K562 (cell line): ENCODE measurements at regions not wholly inside any gene's neighbourhood (a gene's known extent, or its start where the extent isn't known, plus 50 kb on each side); places are given as distances from the start of the nearest gene placed in this dataset.

Source experiments
- CBX3 ChIP-seq, 2 experiments: IDR thresholded peaks; 1 replicate in 1 of 2; 2 replicates in 1 of 2; pipeline ENCODE4 v1.6.1; 2012; ENCODE audit warnings: inconsistent platforms in 2 of 2, low read length in 2 of 2, borderline replicate concordance in 1 of 2, control low read depth in 1 of 2
- HINFP ChIP-seq: fragments of 450-650 bp; conservative IDR thresholded peaks from 2 replicates; pipeline ENCODE4 v1.6.1; 2016; ENCODE audit warnings: missing genetic modification characterization, low read depth, mild to moderate bottlenecking, control low read depth, missing compliant biosample characterization
- HOMEZ ChIP-seq: fragments of 250-450 bp; sonication (Bioruptor Pico); IDR thresholded peaks from 2 replicates; pipeline ENCODE4 v1.4.0; 2020; ENCODE audit warnings: mild to moderate bottlenecking, moderate library complexity
- JUND ChIP-seq, 2 experiments: IDR thresholded peaks; 2 replicates in 1 of 2; 3 replicates in 1 of 2; pipeline ENCODE4 v1.6.1; 2011; ENCODE audit warnings: borderline replicate concordance in 2 of 2, low read depth in 2 of 2, low read length in 2 of 2, improper control_type of control experiment in 1 of 2, missing biosample characterization in 1 of 2, missing genetic modification characterization in 1 of 2, missing genetic modification reagents in 1 of 2
- KLF13 ChIP-seq: fragments of 450-650 bp; IDR thresholded peaks from 2 replicates; pipeline ENCODE4 v1.6.1; 2016; ENCODE audit warnings: missing genetic modification characterization, low read depth, mild to moderate bottlenecking, missing compliant biosample characterization, moderate library complexity, borderline replicate concordance
- MAX ChIP-seq: sonication (generic); formaldehyde crosslinking; IDR thresholded peaks from 2 replicates; pipeline ENCODE4 v1.9.0; 2022; ENCODE audit warnings: mild to moderate bottlenecking, missing genetic modification reagents
- MAZ ChIP-seq, 2 experiments: fragments of 450-650 bp in 1 of 2; sonication (generic) in 1 of 2; formaldehyde crosslinking; IDR thresholded peaks in 1 of 2; conservative IDR thresholded peaks in 1 of 2; 2 replicates each; pipeline versions ENCODE4 v1.4.0 to v1.5.0; 2020; ENCODE audit warnings: mild to moderate bottlenecking in 1 of 2, missing genetic modification reagents in 1 of 2
- NONO ChIP-seq, 2 experiments: fragments of 200-400 bp in 1 of 2; fragments of 450-650 bp in 1 of 2; formaldehyde crosslinking in 1 of 2; IDR thresholded peaks; 2 replicates each; pipeline ENCODE4 v1.6.1; 2017; ENCODE audit warnings: low read depth in 2 of 2, mild to moderate bottlenecking in 2 of 2, moderate library complexity in 2 of 2, low read length in 1 of 2
- POLR2A ChIP-seq: fragments of 450-650 bp; conservative IDR thresholded peaks from 2 replicates; pipeline ENCODE4 v1.6.1; 2016
- PREB ChIP-seq: sonication (generic); formaldehyde crosslinking; IDR thresholded peaks from 2 replicates; pipeline ENCODE4 v1.8.1; 2023; ENCODE audit warnings: mild to moderate bottlenecking, missing genetic modification reagents
- RBM22 ChIP-seq: fragments of 200-400 bp; formaldehyde crosslinking; IDR thresholded peaks from 2 replicates; pipeline ENCODE4 v1.6.1; 2018; ENCODE audit warnings: low read length, low read depth; ENCODE audit not compliant: poor library complexity, severe bottlenecking

GRCh38 chr7:3206101-3206500 lies 95.0 kb upstream of the SDK1 start:
- TF ChIP-seq POLR2A, result no peak
- no peak for TF ChIP-seq HINFP
- TF ChIP-seq KLF13 (tag), result no peak
- no peak for TF ChIP-seq PREB (CRISPR knock-in tag)
- TF ChIP-seq HOMEZ (CRISPR knock-in tag), result no peak
- no peak for TF ChIP-seq MAX (CRISPR knock-in tag)
- TF ChIP-seq RBM22, result no peak
- no peak for TF ChIP-seq CBX3 (IDR thresholded peaks at IDR 0.05; ENCODE audit: borderline replicate concordance in 1 of 2, low read length in 2 of 2)
- TF ChIP-seq MAZ (CRISPR knock-in tag; conservative IDR thresholded peaks at IDR 0.05 in 1 of 2, IDR thresholded peaks at IDR 0.05 in 1 of 2), result no peak
- no peak for TF ChIP-seq NONO (IDR thresholded peaks at IDR 0.05; ENCODE audit: low read depth in 2 of 2, low read length in 1 of 2)
- no peak for TF ChIP-seq JUND (IDR thresholded peaks at IDR 0.05; ENCODE audit: borderline replicate concordance, low read depth, low read length)
- TF ChIP-seq JUND (tag; IDR thresholded peaks at IDR 0.05; ENCODE audit: borderline replicate concordance, low read depth, low read length), result no peak
